Peyer's patch (tissue), 4 donors: ENCODE measurements at regions not wholly inside any gene's neighbourhood (a gene's known extent, or its start where the extent isn't known, plus 50 kb on each side); places are given as distances from the start of the nearest gene placed in this dataset.

Experiments
- CTCF ChIP-seq, 6 experiments: fragments of 450-650 bp in 4 of 6; fragments of 200-600 bp in 2 of 6; sonication (generic) in 1 of 6; IDR thresholded peaks; one replicate each; pipeline ENCODE4 v1.5.1; 2017 to 2019; ENCODE audit warnings: antibody characterized with exemption in 6 of 6, mild to moderate bottlenecking in 3 of 6, moderate library complexity in 1 of 6
- POLR2A ChIP-seq, 2 donors: fragments of 450-650 bp; IDR thresholded peaks; one replicate each; pipeline ENCODE4 v1.5.1; 2017; ENCODE audit warnings: antibody characterized with exemption in 2 of 2, mild to moderate bottlenecking in 2 of 2, moderate library complexity in 2 of 2

DNA sequence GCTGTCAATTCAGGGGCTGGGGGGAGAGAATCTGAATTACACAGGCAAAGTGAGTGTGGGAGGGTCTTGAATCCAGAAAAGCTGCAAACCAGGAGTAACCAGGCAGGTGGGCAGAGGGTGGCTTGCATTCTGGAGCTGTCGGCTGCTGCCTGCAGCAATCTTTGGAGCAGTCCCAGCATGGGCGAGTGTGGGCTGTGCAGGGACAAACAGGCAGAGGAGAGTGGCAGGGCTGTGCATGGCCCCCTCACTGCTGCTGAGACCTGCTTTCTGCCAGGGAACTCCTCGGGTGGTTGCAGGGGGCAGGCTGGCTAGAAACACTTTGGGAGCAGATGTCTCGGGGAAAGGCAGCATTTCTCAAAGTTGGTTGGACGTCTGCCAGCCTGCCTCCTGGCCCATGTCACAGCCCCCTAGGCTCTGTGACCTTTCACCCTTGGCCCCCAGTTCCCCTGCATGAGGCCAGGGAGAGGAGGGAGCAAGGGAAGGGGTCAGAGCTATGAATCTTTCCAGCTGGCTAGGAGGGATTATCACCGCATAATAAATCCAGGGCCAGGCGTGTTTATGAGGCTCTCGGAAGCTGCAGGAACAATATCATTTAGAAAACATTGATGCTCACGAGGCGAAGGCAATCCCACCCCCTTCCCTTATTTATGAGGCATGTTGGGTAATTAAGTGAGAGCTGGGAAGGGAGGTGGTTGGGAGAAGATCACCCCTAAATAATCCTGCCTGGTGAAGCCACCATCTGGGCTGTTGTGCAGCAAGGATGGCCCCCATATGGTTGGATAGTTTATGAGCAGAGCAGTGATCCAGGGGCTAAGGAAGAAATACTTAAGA lies 212.3 kb upstream of the NCAM1 start:
- TF ChIP-seq CTCF (IDR thresholded peaks at IDR 0.05) = no peak
- TF ChIP-seq POLR2A (IDR thresholded peaks at IDR 0.05) = no peak
